Neutrophil (primary cell): ENCODE measurements at regions not wholly inside any gene's neighbourhood (a gene's known extent, or its start where the extent isn't known, plus 50 kb on each side); places are given as distances from the start of the nearest gene placed in this dataset.

Experiments used
- H3K27ac ChIP-seq: fragments of 200-600 bp; sonication (generic); 2 replicates; pipeline ENCODE4 v1.5.1; 2016; ENCODE audit warnings: mild to moderate bottlenecking, moderate library complexity
- H3K27me3 ChIP-seq: fragments of 200-600 bp; sonication (generic); 2 replicates; pipeline ENCODE4 v1.6.0; 2016; ENCODE audit warnings: mild to moderate bottlenecking
- H3K36me3 ChIP-seq: fragments of 200-600 bp; sonication (generic); 2 replicates; pipeline ENCODE4 v1.5.1; 2017
- H3K4me1 ChIP-seq, 2 experiments: fragments of 200-600 bp in 1 of 2; sonication (generic) in 1 of 2; 1 replicate in 1 of 2; 2 replicates in 1 of 2; pipeline versions ENCODE4 v1.5.1 to v1.6.1; 2013 to 2016; ENCODE audit warnings: low read depth in 1 of 2, low read length in 1 of 2, mild to moderate bottlenecking in 1 of 2, moderate library complexity in 1 of 2; ENCODE audit not compliant: control insufficient read depth in 1 of 2, insufficient read depth in 1 of 2
- H3K4me3 ChIP-seq, 2 experiments: fragments of 200-600 bp in 1 of 2; sonication (generic) in 1 of 2; 1 replicate in 1 of 2; 2 replicates in 1 of 2; pipeline ENCODE4 v1.5.1; 2013 to 2016; ENCODE audit warnings: low read depth in 1 of 2, low read length in 1 of 2, mild to moderate bottlenecking in 1 of 2, moderate library complexity in 1 of 2
- H3K9me3 ChIP-seq: fragments of 200-600 bp; sonication (generic); 2 replicates; pipeline ENCODE4 v1.5.1; 2016
- TF ChIP-seq, protein P1 (sequence below): fragments of 200-600 bp; sonication (generic); IDR thresholded peaks from 2 replicates; pipeline ENCODE4 v1.5.1; 2016; ENCODE audit warnings: antibody characterized with exemption

DNA sequence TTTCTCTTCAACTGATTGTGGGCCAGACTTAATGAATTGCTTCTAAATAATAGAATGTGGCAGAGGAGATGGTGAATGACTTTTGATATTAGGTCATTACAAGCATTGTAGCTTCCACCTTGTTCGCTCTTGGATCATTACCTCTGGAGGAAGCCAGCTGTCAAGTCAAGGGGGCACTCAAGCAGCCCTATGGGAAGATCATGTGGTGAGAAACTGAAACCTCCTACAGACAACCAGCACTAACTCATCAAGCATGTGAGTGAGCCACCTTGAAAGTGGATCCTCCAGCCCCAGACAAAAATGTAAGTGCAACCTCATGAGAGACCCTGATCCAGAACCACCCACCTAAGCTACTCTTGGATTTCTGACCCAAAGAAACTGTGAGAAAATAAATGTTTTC lies 109.8 kb upstream of the TBC1D5 start:
- H3K27me3 ChIP-seq: no peaks in the 10 kb centered on the region
- no peak overlapping the region for H3K4me3 ChIP-seq
- no peaks in the 10 kb centered on the region for H3K36me3 ChIP-seq
- H3K4me1 ChIP-seq: no peaks in the 10 kb centered on the region
- H3K9me3 ChIP-seq: no peaks in the 10 kb centered on the region
- no peak overlapping the region for H3K27ac ChIP-seq
- TF ChIP-seq, protein P1, sequence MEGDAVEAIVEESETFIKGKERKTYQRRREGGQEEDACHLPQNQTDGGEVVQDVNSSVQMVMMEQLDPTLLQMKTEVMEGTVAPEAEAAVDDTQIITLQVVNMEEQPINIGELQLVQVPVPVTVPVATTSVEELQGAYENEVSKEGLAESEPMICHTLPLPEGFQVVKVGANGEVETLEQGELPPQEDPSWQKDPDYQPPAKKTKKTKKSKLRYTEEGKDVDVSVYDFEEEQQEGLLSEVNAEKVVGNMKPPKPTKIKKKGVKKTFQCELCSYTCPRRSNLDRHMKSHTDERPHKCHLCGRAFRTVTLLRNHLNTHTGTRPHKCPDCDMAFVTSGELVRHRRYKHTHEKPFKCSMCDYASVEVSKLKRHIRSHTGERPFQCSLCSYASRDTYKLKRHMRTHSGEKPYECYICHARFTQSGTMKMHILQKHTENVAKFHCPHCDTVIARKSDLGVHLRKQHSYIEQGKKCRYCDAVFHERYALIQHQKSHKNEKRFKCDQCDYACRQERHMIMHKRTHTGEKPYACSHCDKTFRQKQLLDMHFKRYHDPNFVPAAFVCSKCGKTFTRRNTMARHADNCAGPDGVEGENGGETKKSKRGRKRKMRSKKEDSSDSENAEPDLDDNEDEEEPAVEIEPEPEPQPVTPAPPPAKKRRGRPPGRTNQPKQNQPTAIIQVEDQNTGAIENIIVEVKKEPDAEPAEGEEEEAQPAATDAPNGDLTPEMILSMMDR: no peak

DNA sequence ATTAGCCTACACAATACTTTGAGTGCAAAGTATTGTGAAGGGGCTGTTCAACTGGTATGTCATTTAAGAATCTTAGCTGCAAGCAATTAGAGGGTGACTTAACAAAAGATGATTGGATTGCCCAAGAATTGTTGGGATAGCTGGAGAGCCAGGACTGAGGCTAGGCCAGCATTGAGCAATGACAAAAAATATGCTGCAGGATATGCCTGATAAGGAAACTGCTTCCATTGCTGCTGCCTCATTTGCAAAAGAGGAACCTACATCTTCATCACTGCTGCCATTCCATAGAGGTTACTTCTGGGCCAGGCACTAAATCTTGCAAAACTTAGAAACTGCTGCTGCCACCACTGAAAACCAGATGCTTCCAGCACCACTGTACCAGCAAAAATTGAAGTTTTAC lies 108.0 kb upstream of the TBC1D5 start:
- Histone ChIP-seq H3K27me3 (no peaks in the 10 kb centered on the region), H3K4me1 (no peaks in the 10 kb centered on the region), H3K27ac (no peak overlapping the region), H3K4me3 (no peak overlapping the region), H3K9me3 (no peaks in the 10 kb centered on the region), H3K36me3 (no peaks in the 10 kb centered on the region)
- TF ChIP-seq, protein P1: no peak

DNA sequence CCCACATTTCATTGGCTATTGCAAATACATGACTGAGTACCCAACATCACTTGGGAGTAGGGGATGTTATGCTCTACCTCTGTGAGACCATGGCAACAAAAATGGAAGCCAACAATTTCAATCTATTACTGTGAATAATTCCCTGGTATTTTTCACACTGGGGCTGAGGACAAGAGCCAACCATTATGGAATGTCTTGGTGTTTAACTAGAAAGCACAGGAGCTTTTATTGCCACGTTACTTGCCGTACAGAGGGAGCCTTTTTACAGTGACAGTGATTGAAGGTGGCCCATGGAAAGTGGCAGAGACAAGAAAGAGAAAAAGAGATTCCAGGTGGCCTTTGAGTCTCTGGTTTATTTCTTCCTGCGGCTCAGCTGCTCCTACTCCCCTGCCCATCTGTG lies 105.7 kb upstream of the TBC1D5 start:
- Histone ChIP-seq H3K9me3 (no peaks in the 10 kb centered on the region), H3K27me3 (no peaks in the 10 kb centered on the region), H3K27ac (no peak overlapping the region), H3K4me1 (no peaks in the 10 kb centered on the region), H3K36me3 (no peaks in the 10 kb centered on the region), H3K4me3 (no peak overlapping the region)
- TF ChIP-seq, protein P1: no peak

DNA sequence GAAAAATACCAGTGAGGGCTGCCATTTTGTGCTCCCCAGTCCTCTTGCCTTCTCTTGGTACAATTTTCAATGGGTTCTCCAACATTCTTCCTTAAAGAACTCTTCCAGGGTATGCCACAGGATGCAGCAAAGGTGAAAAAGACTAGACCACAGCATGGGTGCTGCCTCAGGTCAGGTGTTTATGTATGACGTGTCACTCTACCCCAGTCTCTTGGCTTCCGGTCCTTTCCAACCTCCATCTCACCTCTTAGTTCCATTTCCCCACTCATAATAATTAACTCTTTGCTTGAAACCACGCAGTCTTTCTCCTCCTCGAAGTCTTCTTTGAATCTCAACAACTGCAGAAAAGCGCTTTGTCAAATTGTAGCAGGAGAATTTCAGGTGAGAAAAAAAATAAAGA lies 104.7 kb upstream of the TBC1D5 start:
- H3K27ac ChIP-seq: no peak overlapping the region
- no peaks in the 10 kb centered on the region for H3K36me3 ChIP-seq
- H3K27me3 ChIP-seq: no peaks in the 10 kb centered on the region
- H3K4me3 ChIP-seq: no peak overlapping the region
- H3K4me1 ChIP-seq: no peaks in the 10 kb centered on the region
- H3K9me3 ChIP-seq: no peaks in the 10 kb centered on the region
- TF ChIP-seq, protein P1: no peak

DNA sequence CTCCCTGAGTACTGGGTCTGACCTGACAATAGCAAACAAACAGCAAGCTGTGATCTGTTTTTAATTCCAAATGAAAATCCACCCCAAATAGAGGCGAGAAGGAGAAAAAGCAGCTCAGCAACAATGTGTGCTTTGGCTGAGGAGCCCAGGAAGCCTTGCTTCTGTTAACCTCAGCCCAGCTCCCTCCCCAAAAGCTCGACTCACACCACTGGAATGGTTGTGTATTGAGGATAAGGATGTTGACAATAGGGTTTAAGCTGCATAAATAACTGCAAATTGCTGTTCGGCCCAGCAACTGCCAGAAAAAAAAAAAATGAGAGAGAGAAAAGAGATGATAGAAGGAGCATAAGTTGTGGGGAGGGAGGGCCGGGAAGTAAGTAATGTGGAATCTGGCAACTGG lies 104.0 kb upstream of the TBC1D5 start:
- Histone ChIP-seq H3K27me3 (no peaks in the 10 kb centered on the region), H3K4me3 (no peak overlapping the region), H3K27ac (no peak overlapping the region), H3K9me3 (no peaks in the 10 kb centered on the region), H3K36me3 (no peaks in the 10 kb centered on the region), H3K4me1 (no peaks in the 10 kb centered on the region)
- TF ChIP-seq, protein P1: no peak
